ENCODE measurements at regions not wholly inside any gene's neighbourhood (a gene's known extent, or its start where the extent isn't known, plus 50 kb on each side); places are given as distances from the start of the nearest gene placed in this dataset.

DNA sequence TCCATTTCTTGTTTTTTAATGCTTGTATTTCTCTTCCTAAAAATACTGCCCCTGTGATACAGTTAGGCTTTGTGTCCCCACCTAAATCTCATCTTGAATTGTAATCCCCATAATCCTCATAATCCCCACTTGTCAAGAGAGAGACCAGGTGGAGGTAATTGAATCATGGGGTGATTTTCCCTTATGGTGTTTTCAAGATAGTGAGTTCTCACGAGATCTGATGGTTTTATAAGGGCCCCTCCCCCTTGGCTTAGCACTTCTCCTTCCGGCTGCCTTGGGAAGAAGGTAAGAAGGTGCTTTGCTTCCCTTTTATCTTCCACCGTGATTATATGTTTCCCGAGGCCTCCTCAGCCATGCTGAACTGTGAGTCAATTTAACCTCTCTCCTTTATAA, 227.4 kb downstream of the MAN2A1 start:
- no peak for DNase-seq (ENCODE audit: low read depth)
- no peak overlapping the region for H3K4me3 ChIP-seq (ENCODE audit: low read depth, low read length)

DNA sequence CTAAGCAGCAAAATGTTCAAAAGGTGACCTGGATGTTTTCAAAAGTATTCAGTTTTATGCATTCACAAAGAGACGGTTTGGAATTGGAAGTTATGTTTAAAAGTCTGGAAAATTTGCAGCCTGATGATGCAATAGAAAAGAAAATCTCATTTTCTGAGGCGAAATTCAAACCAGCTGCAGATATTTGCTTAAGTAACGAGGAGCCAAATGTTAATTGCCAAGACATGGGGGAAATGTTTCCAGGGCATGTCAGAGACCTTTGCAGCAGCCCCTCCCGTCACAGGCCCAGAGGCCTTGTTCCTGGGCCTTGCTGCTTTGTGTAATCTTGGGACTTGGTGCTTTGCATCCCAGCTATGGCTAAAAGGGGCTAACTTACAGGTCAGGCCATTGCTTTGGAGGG, 228.2 kb downstream of the MAN2A1 start:
- H3K4me3 ChIP-seq (ENCODE audit: low read depth, low read length): no peak overlapping the region
- DNase-seq (ENCODE audit: low read depth): no peak

DNA sequence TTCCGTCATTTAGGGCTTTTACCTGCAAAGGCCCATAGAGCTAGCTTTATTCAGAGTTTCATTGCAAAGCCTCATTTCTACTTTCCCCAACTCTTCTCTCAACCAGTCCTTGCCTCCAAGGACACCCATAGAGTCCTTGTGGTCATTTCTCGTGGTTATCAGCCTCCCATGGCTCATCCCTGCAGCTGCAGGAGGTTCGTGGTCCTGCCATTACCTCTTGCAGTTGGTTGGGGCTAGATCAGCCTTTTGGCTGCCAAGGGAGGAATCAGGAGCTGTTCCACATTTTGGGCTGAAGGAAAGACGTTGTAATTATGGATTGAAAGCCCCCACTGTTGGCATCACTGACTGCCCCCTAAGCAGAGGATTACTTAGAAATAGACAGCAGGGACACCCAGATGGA, 231.0 kb downstream of the MAN2A1 start:
- no peak for DNase-seq (ENCODE audit: low read depth)
- no peak overlapping the region for H3K4me3 ChIP-seq (ENCODE audit: low read depth, low read length)

DNA sequence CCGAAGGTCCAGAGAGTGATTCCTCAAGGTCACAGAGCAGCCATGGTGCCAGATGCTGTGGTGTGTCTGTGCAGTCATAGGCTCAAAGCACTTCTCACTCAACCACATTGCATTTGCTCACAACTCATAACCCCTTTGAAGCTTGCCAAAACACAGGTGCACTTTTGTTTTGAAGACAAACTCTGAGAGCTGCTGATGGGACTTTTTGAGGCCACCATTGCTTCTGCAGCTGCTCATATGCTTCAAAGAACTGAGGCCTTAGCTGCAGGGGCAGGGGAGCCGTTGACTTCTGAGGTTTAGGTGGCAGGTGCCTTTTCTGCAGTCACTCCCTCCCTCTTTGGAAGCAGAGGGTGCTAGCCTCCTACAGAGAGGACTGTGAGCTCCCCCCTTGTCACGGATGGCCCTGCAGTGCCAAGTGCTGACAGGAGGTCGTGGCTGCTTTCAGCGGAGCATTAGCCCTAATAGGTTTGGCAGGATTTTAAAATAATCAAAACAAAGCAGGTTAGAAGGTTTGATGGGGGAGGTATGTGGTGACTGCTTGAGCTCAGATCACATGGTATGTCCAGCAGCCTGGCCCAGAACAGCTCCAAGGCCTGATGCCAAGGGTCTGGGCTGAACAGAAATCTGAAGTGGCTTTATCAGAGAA, 232.1 kb downstream of the MAN2A1 start:
- no peak overlapping the region for H3K4me3 ChIP-seq (ENCODE audit: low read depth, low read length)
- peak; percentile 39 for DNase-seq (ENCODE audit: low read depth)

DNA sequence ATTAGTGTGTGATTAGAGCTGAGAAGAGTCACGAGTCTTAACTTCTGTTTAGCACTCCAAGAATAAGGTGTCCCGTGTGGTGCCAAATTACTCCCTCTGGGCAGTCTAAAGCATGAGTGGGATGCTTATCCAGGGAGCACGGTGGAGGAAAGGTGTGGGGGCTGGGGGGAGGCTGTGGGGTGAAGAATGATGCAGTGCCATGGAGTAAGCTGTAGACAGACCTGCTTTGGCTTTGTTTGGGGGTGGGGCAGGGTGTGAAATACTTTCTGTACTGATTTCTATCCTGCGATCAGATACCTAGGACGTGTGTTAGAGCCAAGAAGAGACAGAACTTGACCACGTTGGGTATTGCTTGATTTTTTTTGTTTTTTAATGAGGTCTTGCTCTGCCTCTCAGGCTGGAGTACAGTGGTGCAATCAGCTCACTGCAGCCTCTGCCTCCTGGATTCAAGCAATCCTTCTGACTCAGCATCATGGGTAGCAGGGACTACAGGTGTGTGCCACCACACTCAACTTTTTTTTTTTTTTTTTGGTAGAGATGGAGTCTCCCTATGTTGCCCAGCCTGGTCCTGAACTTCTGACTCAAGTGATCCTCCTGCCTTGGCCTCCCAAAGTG, 232.8 kb downstream of the MAN2A1 start:
- DNase-seq (ENCODE audit: low read depth): no peak
- H3K4me3 ChIP-seq (ENCODE audit: low read depth, low read length): no peak overlapping the region

DNA sequence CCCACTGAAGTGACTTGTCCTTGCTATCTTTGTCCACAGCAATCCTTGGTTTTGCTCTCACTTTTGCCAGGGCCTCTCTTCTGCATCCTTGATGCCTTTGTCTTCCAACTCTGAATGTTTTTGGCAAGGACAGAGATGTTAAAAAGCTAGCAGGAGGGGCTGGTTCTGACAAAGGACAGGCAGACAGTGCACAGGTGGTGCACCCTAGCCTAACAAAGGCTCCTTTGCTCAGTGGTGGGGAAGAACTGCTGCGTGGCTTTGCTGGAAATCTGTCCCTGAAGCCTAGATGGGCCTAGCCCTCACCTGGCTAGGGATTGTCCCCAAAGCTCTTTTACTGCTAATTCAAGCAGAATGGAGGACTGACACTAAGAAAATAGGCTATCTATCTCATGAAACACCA, 233.5 kb downstream of the MAN2A1 start:
- H3K4me3 ChIP-seq (ENCODE audit: low read depth, low read length): no peak overlapping the region
- no peak for DNase-seq (ENCODE audit: low read depth)

DNA sequence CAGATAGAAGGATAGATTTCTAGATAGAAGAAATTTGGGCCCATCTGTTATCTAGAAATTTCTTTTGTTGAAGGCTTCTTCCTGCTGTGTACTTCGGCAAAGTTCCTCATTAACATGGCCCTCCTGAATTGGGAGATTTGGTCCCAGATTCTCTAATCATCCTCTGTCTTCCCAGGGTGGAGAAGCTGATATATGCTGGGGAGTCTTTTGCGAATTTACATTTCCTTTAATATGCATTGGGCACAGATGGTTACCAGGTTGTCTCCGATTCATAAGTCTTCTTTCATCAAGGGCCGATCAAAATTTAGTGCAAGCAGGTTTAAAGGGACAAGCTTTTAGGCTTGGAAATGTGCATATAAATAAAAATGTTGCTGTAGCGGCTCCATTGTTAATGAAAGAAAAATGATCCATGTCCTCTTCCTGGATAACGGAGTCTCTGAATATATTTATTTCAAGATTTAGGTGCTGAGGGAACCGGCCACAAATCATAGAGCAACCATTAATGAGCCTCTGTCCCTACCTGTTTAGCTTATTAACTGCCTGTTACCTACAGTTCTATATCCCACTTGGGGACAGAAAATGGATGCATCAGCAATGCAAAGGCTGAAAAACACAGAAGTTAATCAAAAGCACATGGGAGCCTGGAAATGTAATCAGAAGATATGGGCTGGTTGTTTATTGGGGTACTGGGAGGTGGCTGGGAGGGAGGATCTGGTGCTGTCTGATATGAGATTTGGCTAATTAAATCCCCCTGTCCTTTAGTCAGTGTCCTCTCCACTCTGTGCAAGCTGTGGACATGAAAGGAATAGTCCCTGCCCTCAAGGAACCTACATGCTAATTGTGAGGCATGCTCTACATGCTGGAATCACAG, 234.7 kb downstream of the MAN2A1 start:
- no peak overlapping the region for H3K4me3 ChIP-seq (ENCODE audit: low read depth, low read length)
- DNase-seq (ENCODE audit: low read depth): no peak

DNA sequence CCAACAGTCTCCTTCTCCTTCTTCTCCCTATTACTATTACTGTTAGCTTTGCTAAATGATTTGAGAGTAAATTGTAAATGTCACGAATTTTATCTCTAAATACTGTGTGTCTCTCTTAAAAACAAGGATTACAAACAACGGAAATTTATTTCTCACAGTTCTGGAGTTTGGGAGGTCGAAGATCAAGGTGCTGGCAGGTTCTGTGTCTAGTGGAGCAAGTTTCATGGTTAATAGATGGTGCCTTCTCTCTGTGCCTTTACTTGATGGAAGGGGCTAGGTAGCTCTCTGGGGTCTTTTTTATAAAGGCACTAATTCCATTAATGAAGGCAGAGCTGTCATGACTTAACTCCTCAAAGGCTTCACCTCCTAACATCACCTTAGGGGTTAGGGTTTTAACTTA, 237.9 kb downstream of the MAN2A1 start:
- no peak overlapping the region for H3K4me3 ChIP-seq (ENCODE audit: low read depth, low read length)

DNA sequence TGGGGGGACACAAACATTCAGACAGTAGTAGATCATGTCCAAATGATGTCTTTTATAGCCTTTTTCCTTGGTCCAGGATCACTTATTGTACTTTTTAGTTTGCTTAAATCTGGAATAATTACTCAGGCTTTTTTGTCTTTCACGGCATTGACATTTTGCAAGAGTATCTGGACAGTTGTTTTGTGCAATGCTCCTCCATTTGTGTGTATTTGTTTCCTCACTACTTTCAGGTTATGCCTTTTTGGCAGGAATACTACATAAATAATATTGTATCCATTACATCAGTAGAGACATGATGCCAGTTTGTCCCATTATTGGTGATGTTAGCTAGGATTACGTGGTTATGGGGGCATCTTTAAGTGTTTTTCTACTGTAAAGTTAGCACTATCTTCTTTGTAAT, 238.3 kb downstream of the MAN2A1 start:
- no peak overlapping the region for H3K4me3 ChIP-seq (ENCODE audit: low read depth, low read length)
- DNase-seq (ENCODE audit: low read depth): no peak

More for the DNA sequence above, 237.9 kb downstream of the MAN2A1 start:
- no peak for DNase-seq (ENCODE audit: low read depth)

DNA sequence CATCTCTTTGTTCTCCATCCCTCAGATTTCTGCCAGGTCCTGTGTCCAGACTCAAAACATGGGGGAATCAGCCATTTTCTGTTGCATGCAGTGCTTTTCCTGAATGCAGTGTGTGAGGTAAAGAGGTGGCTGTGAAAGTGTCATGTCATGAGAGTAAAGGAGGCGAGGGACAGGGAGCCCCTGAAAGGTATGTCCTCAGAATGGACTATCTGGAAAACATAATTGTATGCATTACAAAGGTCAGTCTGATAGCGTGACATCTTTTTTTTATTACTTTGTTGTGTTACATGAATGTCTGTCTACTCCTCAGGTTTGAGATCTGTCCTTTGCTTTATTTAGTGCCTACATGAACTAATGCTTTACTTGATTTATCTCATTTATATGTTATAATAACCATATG, 239.1 kb downstream of the MAN2A1 start:
- H3K4me3 ChIP-seq (ENCODE audit: low read depth, low read length): no peak overlapping the region
- DNase-seq (ENCODE audit: low read depth): no peak

DNA sequence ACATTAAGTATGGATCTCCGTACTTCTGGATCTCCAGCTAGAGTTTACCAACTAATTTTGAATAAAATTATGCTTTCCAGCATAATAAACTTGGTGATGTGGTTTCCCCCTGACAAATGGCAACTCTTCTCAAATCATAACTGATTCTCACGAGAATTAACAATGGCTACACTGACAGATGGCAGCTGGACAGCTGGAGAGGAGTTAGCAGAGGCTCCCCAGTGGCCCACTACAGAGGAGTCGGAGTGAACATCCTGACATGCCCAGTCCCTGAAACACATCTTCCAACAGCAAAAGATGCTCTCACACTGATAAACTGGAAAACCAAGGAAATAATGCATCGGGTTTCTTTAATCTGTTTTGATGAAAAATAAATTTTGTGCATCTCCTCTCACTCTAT, 239.6 kb downstream of the MAN2A1 start:
- no peak for DNase-seq (ENCODE audit: low read depth)
- H3K4me3 ChIP-seq (ENCODE audit: low read depth, low read length): no peak overlapping the region

DNA sequence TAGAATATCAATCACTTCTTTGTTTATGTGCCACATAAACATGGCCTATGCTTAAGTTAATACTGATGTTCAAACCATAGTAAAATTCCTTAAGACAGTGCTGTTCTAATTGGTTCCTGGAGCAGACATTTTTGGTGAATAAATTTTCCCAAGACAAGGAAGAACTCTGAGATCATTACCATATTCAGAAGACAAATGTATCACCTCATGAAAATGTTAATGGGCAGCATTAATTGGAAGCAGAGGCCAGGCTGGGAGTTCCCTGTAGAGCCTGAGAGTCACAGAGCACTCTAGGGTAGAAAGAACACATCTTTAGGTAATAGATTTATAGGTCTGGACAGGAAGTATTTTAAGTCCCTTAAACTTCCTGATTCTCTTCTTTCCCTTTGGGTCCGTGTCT, 240.2 kb downstream of the MAN2A1 start:
- no peak overlapping the region for H3K4me3 ChIP-seq (ENCODE audit: low read depth, low read length)
- DNase-seq (ENCODE audit: low read depth): no peak

DNA sequence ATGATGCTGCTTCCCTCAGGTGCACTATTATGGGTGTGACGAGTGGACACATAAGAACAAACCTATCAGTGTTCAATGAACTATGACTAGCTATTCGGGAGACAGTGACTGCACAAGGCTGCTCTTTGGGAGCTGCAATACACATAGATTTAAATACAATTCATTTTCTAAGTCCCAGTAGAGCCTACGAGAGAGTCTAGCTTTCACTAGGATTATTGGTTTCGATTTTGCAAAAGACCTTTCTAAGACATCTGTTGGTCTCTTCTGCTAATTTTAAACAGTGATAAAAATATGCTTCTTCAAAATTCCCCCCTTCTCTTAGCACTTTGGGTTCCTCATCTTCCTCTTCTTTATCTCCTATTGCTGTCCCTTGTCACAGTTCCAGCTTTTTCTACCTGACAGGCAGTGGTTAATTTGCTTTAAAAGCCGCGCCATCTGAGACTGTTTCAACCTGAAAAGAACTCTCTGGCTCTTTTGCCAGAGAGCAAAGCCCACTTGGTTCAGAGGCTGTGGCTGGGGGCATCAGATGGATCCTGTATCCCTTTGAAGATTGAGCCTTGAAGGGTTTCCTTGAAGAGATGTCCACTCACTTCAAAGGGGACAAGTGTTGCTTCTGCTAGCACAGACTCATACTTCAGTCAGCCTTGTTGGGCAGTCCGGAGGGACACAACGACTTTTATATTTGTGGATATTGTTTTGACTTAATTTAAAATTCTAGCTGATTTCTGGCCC, 241.5 kb downstream of the MAN2A1 start:
- DNase-seq (ENCODE audit: low read depth): no peak
- H3K4me3 ChIP-seq (ENCODE audit: low read depth, low read length): no peak overlapping the region

DNA sequence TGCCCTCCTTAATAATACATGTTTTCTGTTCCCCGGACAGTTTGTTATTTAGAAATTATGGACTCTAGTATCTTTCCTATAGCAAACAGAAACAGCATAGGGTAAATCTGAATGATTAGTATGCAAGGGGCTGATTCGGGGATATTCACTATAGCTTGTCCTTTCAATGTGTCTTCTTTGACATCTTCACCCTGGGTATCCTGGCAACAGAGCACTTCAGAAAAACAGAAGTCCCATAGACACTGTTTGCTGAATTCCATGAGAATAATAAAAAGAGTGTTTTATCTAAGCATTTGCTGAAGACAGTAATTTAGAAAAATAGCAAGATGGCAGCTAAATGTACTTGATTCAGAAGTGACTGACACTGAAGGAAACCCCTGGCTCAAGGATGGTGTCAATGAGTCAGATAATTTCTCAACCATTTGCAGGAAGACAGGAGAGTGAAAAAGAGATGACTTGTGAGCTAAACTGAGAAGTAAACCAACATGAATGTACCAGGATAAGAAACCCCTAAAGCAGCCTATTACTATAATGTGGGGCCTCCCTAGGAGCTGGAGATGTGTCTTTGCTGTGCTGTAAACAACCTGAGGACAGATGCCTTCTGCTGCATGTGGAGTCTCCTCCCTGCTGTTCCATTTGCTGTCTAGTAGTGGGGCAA, 246.2 kb downstream of the MAN2A1 start:
- H3K4me3 ChIP-seq (ENCODE audit: low read depth, low read length): no peak overlapping the region
- DNase-seq (ENCODE audit: low read depth): no peak

DNA sequence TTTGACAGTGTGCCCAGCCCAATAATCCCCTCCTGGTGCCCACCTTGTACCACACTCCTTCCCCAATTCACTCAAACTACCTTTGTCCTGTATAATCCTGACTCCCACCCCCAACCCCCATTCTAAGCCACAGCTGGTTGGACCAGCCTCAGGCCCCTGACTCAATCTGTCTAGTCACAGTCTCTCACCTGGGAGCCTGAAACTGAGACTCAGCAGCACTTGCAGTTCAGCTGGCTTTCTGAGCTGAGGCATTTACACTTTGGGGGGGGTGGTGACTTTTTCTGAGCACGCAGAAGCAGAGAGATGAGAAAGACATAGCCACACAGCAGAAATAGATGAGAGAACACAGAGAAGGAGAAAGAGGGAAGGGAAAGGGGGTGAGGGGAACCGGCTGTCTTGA, 247.3 kb downstream of the MAN2A1 start:
- no peak for DNase-seq (ENCODE audit: low read depth)

DNA sequence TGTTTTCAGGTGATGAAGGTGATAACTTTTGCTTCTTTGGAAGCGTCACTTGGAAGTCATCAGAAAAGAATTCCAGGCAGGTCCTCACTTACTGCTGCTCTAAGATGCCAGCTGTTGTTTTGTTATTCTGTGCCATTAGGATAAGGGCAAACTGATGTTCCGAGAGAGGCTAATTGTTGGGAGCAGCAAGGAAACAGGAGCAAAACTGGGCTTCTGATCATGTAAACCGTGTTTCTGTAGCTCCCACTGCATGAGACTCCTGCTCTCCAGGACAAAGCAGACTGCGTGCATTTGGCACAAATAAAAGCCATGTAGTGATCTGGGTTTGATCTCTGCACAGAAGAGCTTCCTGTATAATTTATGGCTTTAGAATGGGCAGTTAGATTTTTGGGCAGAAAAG, 248.2 kb downstream of the MAN2A1 start:
- no peak for DNase-seq (ENCODE audit: low read depth)
- H3K4me3 ChIP-seq (ENCODE audit: low read depth, low read length): no peak overlapping the region

More for the DNA sequence above, 247.3 kb downstream of the MAN2A1 start:
- no peak overlapping the region for H3K4me3 ChIP-seq (ENCODE audit: low read depth, low read length)

DNA sequence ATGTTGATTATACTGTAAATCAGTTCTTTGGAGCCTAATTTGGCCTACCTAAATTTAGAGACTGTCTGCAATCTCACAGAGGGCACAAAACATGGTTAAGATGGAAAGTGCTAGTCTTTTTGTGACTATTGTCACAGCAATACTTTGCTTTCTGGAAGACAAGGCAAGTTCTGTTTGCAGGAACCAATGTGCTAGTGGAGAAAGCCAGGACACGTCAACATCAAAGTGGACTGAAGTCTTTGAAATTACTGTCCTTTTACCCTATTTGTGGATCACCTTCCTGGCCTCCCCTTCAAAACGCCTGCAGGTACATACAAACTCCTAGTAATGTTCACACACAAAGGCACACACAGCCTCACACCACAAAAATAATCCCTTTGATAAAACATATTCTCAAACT, 248.7 kb downstream of the MAN2A1 start:
- no peak for DNase-seq (ENCODE audit: low read depth)
- H3K4me3 ChIP-seq (ENCODE audit: low read depth, low read length): no peak overlapping the region

DNA sequence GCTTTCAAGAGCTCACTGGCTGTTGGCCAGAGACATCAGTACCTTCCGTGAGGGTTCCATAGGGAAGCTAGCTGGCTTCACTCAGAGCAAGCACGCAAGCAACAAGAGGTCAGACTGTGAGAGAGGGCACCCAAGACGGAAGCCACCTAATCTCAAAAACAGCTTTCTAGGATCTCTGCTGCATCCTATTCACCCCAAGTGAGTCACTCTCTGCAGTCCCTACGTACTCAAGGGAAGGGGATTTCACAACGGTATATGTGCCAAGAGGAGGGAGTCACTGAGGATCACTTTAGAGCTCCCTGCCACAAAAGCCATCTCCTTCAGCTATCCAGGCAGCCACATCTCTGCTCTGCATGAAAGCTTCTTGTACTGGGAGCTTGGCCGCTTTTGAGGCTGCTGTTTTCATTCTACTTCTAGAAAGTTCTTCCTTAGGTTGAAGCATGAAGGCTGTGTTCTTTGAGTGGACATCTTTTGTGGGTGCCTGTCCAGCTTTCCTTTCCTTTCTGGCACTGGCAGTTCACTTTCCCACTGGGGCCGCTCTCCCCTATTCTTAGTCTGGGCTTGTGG, 249.5 kb downstream of the MAN2A1 start:
- H3K4me3 ChIP-seq (ENCODE audit: low read depth, low read length): no peak overlapping the region
- DNase-seq (ENCODE audit: low read depth): peak; percentile 50

DNA sequence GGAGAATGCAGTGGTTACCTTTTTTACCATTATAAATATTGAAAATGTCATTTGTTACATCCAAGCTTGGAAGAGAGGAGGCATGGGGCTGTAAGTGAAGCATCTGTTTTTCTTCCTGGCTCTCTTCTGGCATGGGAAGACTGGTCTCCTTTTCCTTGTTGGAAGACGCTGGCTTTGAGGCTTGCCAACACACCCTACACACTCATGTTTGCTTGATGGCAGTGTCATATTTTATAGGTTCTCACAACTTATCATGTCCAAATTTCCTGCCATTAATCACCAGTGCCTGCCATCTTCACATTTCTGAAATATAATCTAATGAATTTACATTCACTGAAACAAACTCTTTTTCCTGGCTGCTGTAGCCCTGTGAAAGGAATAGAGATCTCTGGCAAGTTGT, 252.9 kb downstream of the MAN2A1 start:
- DNase-seq (ENCODE audit: low read depth): no peak
- H3K4me3 ChIP-seq (ENCODE audit: low read depth, low read length): no peak overlapping the region
